ENCODE measurements at regions not wholly inside any gene's neighbourhood (a gene's known extent, or its start where the extent isn't known, plus 50 kb on each side); places are given as distances from the start of the nearest gene placed in this dataset.

DNA sequence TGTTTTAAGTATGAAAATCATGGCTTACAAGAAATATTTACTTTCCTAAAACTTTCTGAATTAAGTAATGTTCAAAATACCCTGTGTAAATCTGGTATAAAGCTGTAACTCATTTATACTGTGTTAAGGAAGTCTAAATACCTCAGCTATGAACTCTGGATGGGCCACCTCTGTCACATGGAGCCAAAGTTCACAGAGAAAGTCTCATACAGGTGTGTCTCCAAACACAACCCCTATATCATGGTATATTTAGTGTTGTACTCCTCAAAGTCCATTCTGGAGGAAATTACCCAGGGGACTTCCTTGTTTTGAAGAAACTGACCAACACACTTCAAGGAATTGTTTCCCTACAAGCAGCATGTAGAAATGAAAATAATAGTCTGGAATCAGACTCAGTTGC lies 909.2 kb upstream of the TENM4 start:
- Histone ChIP-seq H2AK5ac (ENCODE audit: low read depth, low read length) (no peak overlapping the region), H3K18ac (ENCODE audit: low read depth, low read length) (no peak overlapping the region), H3K27ac (ENCODE audit: insufficient read depth, low read length) (no peak overlapping the region), H2BK20ac (ENCODE audit: low read depth, low read length) (no peak overlapping the region), H3K4me2 (ENCODE audit: low read depth, low read length) (no peak overlapping the region), H3K4me1 (ENCODE audit: control insufficient read depth, insufficient read depth, low read length) (no peaks in the 10 kb centered on the region), H3K23ac (ENCODE audit: low read depth, low read length) (no peak overlapping the region), H3K4me3 (ENCODE audit: insufficient read depth, low read depth, low read length) (no peak overlapping the region), H3K36me3 (ENCODE audit: control insufficient read depth, insufficient read depth, low read length) (no peaks in the 10 kb centered on the region), H3K9me1 (ENCODE audit: insufficient read depth, low read length) (no peaks in the 10 kb centered on the region), H3K4ac (ENCODE audit: low read depth, low read length) (no peak overlapping the region), H3K9me3 (ENCODE audit: control insufficient read depth, insufficient read depth, low read length) (no peaks in the 10 kb centered on the region), H2BK120ac (ENCODE audit: low read depth, low read length) (no peak overlapping the region), H3K14ac (replicated peaks; ENCODE audit: low read depth, low read length) (no peak overlapping the region), H2AFZ (replicated peaks; ENCODE audit: low read length, poor library complexity) (no peak overlapping the region), H4K8ac (ENCODE audit: low read depth in 2 of 2, low read length in 2 of 2) (no peak overlapping the region), H3K56ac (ENCODE audit: extremely low read depth, insufficient read depth, low read length) (no peak overlapping the region), H4K5ac (ENCODE audit: low read depth, low read length) (no peak overlapping the region), H4K20me1 (ENCODE audit: insufficient read depth, low read length) (no peaks in the 10 kb centered on the region), H3K79me1 (ENCODE audit: low read depth in 1 of 2, low read length in 2 of 2) (no peaks in the 10 kb centered on the region), H3K27me3 (ENCODE audit: control insufficient read depth, insufficient read depth, low read length) (no peaks in the 10 kb centered on the region), H2AK9ac (replicated peaks; ENCODE audit: low read depth, low read length, poor library complexity) (no peak overlapping the region), H3K9ac (ENCODE audit: low read depth, low read length) (no peak overlapping the region), H2BK5ac (ENCODE audit: low read depth, low read length, poor library complexity, severe bottlenecking) (no peak overlapping the region), H4K91ac (ENCODE audit: insufficient read depth, low read depth, low read length) (no peak overlapping the region), H2BK15ac (ENCODE audit: low read depth, low read length) (no peak overlapping the region)
- ATAC-seq (ENCODE audit: low read depth) (no peak), DNase-seq (no peak)
- dilution Hi-C loops (cut with HindIII; ENCODE audit: low sequenced_read_pairs, unreplicated experiment), result no loop called here
- intact Hi-C loops (cut with micrococcal nuclease), result no loop called here
- TF ChIP-seq CEBPB (IDR thresholded peaks at IDR 0.05; ENCODE audit: low read depth, low read length) (no peak), SMC3 (IDR thresholded peaks at IDR 0.05; ENCODE audit: low read depth, low read length) (no peak), MAZ (IDR thresholded peaks at IDR 0.05; ENCODE audit: borderline replicate concordance, low read depth, low read length) (no peak)
- TF ChIP-seq, protein P1, sequence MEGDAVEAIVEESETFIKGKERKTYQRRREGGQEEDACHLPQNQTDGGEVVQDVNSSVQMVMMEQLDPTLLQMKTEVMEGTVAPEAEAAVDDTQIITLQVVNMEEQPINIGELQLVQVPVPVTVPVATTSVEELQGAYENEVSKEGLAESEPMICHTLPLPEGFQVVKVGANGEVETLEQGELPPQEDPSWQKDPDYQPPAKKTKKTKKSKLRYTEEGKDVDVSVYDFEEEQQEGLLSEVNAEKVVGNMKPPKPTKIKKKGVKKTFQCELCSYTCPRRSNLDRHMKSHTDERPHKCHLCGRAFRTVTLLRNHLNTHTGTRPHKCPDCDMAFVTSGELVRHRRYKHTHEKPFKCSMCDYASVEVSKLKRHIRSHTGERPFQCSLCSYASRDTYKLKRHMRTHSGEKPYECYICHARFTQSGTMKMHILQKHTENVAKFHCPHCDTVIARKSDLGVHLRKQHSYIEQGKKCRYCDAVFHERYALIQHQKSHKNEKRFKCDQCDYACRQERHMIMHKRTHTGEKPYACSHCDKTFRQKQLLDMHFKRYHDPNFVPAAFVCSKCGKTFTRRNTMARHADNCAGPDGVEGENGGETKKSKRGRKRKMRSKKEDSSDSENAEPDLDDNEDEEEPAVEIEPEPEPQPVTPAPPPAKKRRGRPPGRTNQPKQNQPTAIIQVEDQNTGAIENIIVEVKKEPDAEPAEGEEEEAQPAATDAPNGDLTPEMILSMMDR (conservative IDR thresholded peaks at IDR 0.05; ENCODE audit: low read depth, low read length), result no peak
- CTCF ChIA-PET, result no interaction called here
- BruUV-seq (replicated peaks), result no TSS peak
- POLR2A ChIA-PET (ENCODE audit: unreplicated experiment), result no interaction called here
- in situ Hi-C loops (cut with MboI; ENCODE audit: low sequenced_read_pairs), result no loop called here
